Spleen (tissue), 7 donors: ENCODE measurements at regions not wholly inside any gene's neighbourhood (a gene's known extent, or its start where the extent isn't known, plus 50 kb on each side); places are given as distances from the start of the nearest gene placed in this dataset.

Experiments used
- POLR2A ChIP-seq, 3 donors: fragments of 450-650 bp; IDR thresholded peaks; one replicate each; pipeline ENCODE4 v1.5.1; 2017; ENCODE audit warnings: antibody characterized with exemption in 3 of 3, mild to moderate bottlenecking in 1 of 3
- TF ChIP-seq, protein P1 (sequence below), 11 experiments: fragments of 200-600 bp in 7 of 11; fragments of 450-650 bp in 4 of 11; sonication (generic) in 4 of 11; IDR thresholded peaks in 8 of 11; conservative IDR thresholded peaks in 3 of 11; 1 replicate in 7 of 11; 2 replicates in 4 of 11; pipeline versions ENCODE4 v1.4.0 to v1.8.0; 2016 to 2021; ENCODE audit warnings: antibody characterized with exemption in 11 of 11, inconsistent platforms in 4 of 11, mild to moderate bottlenecking in 1 of 11
- donor health status: DM: no; HTN: no; CAD: no; lungs with moderate emphysema.
- donor health status: DM: no; HTN: no; CAD: no.
- donor health status: DM: no; HTN: no; CAD: no.

DNA sequence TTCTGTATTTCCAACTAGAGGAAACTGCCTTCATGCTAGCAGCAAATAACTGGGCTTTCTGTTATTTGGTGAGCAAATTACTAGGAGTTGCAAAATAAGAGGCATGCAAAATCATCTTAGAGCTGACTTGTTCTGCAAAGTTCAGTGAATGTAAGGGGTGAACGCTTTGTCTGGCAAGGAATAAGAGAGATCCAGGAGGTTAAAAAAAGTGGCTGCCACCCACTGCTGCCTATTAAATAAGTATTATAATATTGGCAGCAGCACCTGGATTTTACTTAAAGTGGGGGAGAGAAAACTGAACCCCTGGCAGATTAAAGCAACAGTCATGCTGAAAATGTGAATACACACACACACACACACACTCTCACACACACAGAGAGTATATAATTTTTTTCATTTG is 557.0 kb downstream of the FLRT2 start:
- TF ChIP-seq POLR2A (IDR thresholded peaks at IDR 0.05): no peak
- TF ChIP-seq, protein P1, sequence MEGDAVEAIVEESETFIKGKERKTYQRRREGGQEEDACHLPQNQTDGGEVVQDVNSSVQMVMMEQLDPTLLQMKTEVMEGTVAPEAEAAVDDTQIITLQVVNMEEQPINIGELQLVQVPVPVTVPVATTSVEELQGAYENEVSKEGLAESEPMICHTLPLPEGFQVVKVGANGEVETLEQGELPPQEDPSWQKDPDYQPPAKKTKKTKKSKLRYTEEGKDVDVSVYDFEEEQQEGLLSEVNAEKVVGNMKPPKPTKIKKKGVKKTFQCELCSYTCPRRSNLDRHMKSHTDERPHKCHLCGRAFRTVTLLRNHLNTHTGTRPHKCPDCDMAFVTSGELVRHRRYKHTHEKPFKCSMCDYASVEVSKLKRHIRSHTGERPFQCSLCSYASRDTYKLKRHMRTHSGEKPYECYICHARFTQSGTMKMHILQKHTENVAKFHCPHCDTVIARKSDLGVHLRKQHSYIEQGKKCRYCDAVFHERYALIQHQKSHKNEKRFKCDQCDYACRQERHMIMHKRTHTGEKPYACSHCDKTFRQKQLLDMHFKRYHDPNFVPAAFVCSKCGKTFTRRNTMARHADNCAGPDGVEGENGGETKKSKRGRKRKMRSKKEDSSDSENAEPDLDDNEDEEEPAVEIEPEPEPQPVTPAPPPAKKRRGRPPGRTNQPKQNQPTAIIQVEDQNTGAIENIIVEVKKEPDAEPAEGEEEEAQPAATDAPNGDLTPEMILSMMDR (IDR thresholded peaks at IDR 0.05 in 8 of 11, conservative IDR thresholded peaks at IDR 0.05 in 3 of 11): no peak
